ENCODE measurements at regions not wholly inside any gene's neighbourhood (a gene's known extent, or its start where the extent isn't known, plus 50 kb on each side); places are given as distances from the start of the nearest gene placed in this dataset.

DNA sequence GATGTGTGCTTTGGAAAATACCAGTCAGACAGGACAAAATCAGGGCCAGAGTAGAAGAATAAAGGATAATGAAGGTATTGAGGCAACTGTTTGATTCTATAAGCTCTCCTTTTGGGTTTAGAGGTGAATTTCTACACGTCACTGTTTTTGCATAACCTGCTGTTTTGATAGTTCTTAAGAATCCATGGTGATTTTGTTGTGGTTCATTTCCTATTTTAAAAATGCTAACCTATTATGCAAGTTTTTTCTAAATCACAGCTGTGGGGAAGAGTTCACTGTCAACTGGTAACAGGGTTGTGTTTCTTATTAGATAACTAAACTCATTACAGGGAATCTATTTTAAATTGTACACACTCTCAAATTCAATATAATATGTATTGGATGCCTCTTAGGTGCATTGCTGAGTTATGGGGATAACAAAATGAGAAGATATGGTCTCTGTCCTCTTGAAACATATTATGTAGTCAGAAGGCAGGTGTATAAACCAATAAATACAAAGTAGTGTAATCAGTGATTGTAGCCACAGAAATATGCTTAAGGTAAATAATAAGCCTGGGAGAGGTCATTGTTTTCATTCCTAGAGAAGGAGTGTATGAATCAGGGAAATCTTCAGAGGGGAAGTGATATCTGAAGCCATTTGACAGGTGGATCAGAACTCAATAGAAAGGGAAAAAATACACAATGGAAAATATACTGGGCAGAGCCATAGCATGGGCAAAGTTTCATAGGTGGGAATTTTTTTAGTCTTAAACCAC is 192.5 kb downstream of the FAT3 start:
- H2AK5ac ChIP-seq (ENCODE audit: insufficient read length, low read length) = no peak overlapping the region
- peaks cover 3% of the 10 kb centered on the region; the same call in 1 of the 2 replicates for H3K4me1 ChIP-seq (ENCODE audit: insufficient read depth, low read length)
- H2BK15ac ChIP-seq (ENCODE audit: low read depth, low read length) = no peak overlapping the region
- H3T11ph ChIP-seq (ENCODE audit: low read length) = no peak overlapping the region
- no peak overlapping the region for H3K9ac ChIP-seq (ENCODE audit: extremely low read depth, insufficient read length, low read length)
- Mint-ChIP-seq H3K27ac (no peak overlapping the region), H3K4me1 (peaks cover 16 to 36% of the 10 kb centered on the region in 2 experiments), H3K36me3 (ENCODE audit: insufficient read depth in 1 of 3, low read depth in 3 of 3) (no peaks in the 10 kb centered on the region), H3K9me3 (no peaks in the 10 kb centered on the region), H3K4me3 (no peak overlapping the region), H3K27me3 (ENCODE audit: low read depth) (no peaks in the 10 kb centered on the region)
- no peak for DNase-seq
- no peak overlapping the region for H3K4me2 ChIP-seq (ENCODE audit: insufficient read depth, insufficient read length, low read length)
- no peak overlapping the region for H4K5ac ChIP-seq (ENCODE audit: insufficient read length, low read depth, low read length)
- no peak overlapping the region for H3K56ac ChIP-seq (ENCODE audit: insufficient read length, low read depth, low read length)
- no peaks in the 10 kb centered on the region for H3K23me2 ChIP-seq (ENCODE audit: insufficient read length, low read depth, low read length, poor library complexity, severe bottlenecking)
- H3K23ac ChIP-seq (ENCODE audit: insufficient read length, low read depth, low read length) = no peak overlapping the region
- H2BK20ac ChIP-seq (ENCODE audit: low read depth, low read length, poor library complexity, severe bottlenecking) = no peak overlapping the region
- H3K79me1 ChIP-seq (ENCODE audit: insufficient read depth, low read depth, low read length, poor library complexity, severe bottlenecking) = no peaks in the 10 kb centered on the region
- no peak overlapping the region for H2AFZ ChIP-seq (ENCODE audit: low read length)
- no peak overlapping the region for H3K18ac ChIP-seq (ENCODE audit: insufficient read length, low read depth, low read length)
- H3K27me3 ChIP-seq (ENCODE audit: insufficient read depth, low read length) = no peaks in the 10 kb centered on the region
- H2BK12ac ChIP-seq (ENCODE audit: insufficient read length, low read depth, low read length) = no peak overlapping the region
- no peaks in the 10 kb centered on the region for H3K9me3 ChIP-seq (ENCODE audit: control insufficient read depth, low read depth, low read length)
- no peak overlapping the region for H2BK120ac ChIP-seq (ENCODE audit: low read depth, low read length, poor library complexity, severe bottlenecking)
- no peak overlapping the region for H4K8ac ChIP-seq (replicated peaks; ENCODE audit: insufficient read length, low read depth, low read length)
- TF ChIP-seq, protein P1, sequence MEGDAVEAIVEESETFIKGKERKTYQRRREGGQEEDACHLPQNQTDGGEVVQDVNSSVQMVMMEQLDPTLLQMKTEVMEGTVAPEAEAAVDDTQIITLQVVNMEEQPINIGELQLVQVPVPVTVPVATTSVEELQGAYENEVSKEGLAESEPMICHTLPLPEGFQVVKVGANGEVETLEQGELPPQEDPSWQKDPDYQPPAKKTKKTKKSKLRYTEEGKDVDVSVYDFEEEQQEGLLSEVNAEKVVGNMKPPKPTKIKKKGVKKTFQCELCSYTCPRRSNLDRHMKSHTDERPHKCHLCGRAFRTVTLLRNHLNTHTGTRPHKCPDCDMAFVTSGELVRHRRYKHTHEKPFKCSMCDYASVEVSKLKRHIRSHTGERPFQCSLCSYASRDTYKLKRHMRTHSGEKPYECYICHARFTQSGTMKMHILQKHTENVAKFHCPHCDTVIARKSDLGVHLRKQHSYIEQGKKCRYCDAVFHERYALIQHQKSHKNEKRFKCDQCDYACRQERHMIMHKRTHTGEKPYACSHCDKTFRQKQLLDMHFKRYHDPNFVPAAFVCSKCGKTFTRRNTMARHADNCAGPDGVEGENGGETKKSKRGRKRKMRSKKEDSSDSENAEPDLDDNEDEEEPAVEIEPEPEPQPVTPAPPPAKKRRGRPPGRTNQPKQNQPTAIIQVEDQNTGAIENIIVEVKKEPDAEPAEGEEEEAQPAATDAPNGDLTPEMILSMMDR (conservative IDR thresholded peaks at IDR 0.05) = no peak
- H3K4ac ChIP-seq (ENCODE audit: low read depth, low read length) = no peak overlapping the region
- no peak overlapping the region for H2BK5ac ChIP-seq (ENCODE audit: insufficient read length, low read length)
- no peak overlapping the region for H3K14ac ChIP-seq (ENCODE audit: insufficient read depth, low read length)
- H3K27ac ChIP-seq (ENCODE audit: insufficient read length, low read depth, low read length) = no peak overlapping the region
- no CpG with 5 or more reads among the region's 1 CpG for WGBS (ENCODE audit: extremely low coverage, insufficient read length, low lambda C conversion rate)
- H4K91ac ChIP-seq (ENCODE audit: insufficient read length, low read depth, low read length) = no peak overlapping the region
- H4K20me1 ChIP-seq (ENCODE audit: control insufficient read depth, insufficient read depth, insufficient read length) = no peaks in the 10 kb centered on the region
- H3K79me2 ChIP-seq (ENCODE audit: insufficient read depth, low read length) = peaks cover 17% of the 10 kb centered on the region; the same call in 1 of the 2 replicates
